Head of caudate nucleus (tissue), 42 donors: ENCODE measurements at regions not wholly inside any gene's neighbourhood (a gene's known extent, or its start where the extent isn't known, plus 50 kb on each side); places are given as distances from the start of the nearest gene placed in this dataset.
"Not testable (repeated sequence)": the region's sequence is repeated elsewhere in the genome, so short reads cannot be mapped to it uniquely, and the experiment has no call there.

Experiments used
- DNase-seq, 42 donors: peaks; one replicate each; pipeline versions ENCODE4 v3.0.0 to v3.0.0-alpha.2; 2020 to 2021; ENCODE audit warnings: mixed read lengths in 7 of 42
- intact Hi-C: fragments of 100-400 bp; cut with DNase I; formaldehyde crosslinking; loops from one replicate; pipeline ENCODE4 v1.15.0; 2022

DNA sequence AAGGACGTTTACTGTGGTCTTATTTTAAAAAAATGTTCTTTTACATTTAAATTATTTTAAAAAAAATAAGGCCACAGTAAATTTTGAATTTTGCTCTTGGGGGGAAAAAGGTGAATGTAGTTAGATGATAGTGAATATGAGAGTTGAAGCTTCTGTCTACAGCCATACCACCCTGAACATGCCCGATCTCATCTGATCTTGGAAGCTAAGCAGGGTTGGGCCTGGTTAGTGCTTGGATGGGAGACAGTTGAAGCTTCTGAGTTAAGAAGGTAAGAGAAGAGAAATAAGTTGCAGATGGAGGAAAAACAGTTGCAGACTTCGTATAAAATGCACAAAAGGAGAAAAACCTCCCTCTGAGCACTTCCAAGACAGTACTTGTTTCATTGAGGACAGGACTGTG lies 115.6 kb upstream of the NR3C2 start:
- intact Hi-C loops, result no loop called here
- no peak for DNase-seq

DNA sequence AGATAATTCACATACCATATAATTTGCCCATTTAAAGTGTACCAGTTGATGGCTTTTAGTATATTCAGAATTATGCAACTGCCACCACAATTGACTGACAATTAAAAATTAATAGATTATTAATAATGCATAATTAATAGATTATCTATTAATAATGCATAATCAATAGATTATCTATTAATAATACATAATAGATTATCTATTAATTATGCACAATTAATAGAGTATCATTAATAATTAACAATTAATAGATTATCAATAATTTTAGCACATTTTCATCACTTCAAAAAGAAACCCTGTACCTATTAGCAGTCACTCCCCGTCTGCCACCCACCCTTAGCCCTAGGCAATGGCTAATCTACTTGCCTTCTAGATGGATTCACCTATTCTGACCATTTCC lies 108.6 kb upstream of the NR3C2 start:
- DNase-seq, result no peak

GRCh38 chr4:148542922-148543623 lies 100.9 kb upstream of the NR3C2 start:
- DNase-seq, result no peak
- intact Hi-C loops, result no loop called here

More for the DNA sequence above, 108.6 kb upstream of the NR3C2 start:
- intact Hi-C loops, result no loop called here

DNA sequence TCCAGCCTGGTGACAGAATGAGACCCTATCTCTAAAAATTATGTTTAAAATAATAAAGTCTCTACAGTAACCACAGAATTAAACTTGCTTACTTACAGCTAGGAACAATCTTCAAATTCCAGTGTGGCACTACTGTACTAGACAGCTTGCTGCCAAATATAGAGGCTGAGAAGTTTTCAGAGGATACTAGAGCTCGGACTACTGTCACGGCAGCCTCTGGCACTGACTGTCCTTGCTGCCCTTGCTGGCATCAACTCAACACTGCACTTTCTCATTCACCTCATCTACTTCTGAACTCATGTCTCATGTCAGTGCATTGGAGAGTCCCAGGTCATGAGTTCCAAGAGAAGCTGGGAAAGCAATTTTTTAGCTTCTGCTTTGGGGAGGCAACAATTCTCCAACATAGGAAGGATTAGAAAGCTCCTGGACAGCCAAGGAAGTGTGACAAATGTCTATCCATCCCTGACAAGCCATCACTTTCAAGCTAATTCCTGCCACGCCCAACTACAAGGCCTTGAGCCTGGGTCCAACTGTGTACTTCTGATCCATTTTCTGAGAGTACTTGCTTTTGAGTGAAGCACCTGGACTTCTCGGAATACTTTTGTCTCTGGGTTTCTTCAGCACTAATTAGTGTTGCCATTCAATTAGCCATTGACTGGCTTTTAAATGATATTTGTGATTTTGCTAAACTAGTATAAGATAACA lies 98.6 kb upstream of the NR3C2 start:
- intact Hi-C loops, result no loop called here
- DNase-seq, result no peak

DNA sequence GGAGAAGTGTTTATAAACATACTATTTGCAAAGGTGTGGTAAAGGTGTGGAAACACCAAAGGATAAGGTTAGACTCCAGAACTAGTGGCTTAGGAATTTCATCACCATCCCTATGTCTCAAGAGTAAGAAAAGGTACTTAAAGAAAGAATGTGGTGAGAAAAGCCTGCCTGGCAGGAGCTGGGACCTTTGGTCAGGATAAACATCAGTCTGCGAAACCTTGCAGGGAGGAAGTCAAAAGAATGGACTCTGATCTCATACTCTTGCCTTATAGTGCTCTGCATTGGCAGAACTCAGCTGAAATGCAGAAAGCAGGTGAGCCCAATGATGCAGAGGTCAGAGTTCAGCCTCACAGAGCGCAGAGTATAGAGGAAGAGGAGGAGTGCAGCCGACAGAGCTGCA lies 97.2 kb upstream of the NR3C2 start:
- intact Hi-C loops, result no loop called here
- DNase-seq, result no peak

DNA sequence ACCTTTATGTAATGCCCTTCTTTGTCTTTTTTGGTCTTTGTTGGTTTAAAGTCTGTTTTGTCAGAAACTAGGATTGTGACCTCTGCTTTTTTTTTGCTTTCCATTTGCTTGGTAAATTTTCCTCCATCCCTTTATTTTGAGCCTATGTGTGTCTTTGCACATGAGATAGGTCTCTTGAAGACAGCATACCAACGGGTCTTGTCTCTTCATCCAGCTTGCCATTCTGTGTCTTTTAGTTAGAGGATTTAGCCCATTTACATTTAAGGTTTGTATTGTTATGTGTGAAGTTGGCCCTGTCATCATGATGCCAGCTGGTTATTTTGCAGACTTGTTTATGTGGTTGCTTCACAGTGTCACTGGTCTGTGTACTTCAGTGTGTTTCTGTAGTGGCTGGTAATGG lies 91.6 kb upstream of the NR3C2 start:
- intact Hi-C loops, DNase-seq: not testable (repeated sequence)

DNA sequence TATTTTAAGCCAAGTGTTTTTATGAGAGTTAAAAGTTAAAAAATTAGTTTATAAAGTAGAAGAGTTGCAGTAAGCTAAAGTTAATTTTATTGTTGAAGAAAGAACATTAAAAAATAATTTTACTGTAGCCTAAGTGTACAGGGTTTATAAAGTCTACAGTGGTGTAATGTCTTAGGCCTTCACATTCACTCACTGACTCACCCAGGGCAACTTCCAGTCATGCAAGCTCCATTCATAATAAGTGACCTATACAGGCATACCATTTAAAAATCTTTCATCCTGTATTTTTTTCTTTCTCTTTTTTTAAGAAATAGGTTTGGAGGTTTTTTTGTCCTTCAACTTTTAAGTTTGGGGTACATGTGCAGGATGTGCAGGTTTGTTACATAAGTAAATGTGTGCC lies 87.9 kb upstream of the NR3C2 start:
- intact Hi-C loops, result no loop called here
- DNase-seq, result no peak

- intact Hi-C loops, result no loop called here
Observed at GRCh38 chr4:148527571-148527970, 85.4 kb upstream of the NR3C2 start.

DNA sequence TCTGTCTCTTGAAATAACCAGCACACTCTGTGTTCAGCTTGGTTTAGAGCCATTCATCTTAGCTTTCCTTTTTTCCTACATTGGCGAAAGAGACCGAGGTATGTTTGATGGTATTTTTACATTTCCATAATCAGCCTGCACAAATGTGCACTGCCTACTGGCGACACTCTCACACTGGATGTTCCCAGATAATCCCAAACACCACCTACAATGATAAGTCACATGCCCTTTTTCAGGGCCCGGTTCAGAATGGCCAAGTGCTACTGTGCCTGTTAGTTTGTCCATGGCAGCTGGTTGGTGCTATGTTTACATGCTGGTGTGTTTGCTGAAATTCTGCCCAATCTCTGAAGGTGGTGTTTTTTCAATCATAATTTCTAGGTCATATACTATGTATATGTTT lies 80.8 kb upstream of the NR3C2 start:
- intact Hi-C loops, result no loop called here
- DNase-seq, result no peak

More at GRCh38 chr4:148527571-148527970, 85.4 kb upstream of the NR3C2 start:
- DNase-seq, result no peak

GRCh38 chr4:148515248-148515647 lies 73.0 kb upstream of the NR3C2 start:
- DNase-seq, result no peak
- intact Hi-C loops, result no loop called here

GRCh38 chr4:148514581-148514980 lies 72.4 kb upstream of the NR3C2 start:
- intact Hi-C loops, result no loop called here
- DNase-seq, result no peak

DNA sequence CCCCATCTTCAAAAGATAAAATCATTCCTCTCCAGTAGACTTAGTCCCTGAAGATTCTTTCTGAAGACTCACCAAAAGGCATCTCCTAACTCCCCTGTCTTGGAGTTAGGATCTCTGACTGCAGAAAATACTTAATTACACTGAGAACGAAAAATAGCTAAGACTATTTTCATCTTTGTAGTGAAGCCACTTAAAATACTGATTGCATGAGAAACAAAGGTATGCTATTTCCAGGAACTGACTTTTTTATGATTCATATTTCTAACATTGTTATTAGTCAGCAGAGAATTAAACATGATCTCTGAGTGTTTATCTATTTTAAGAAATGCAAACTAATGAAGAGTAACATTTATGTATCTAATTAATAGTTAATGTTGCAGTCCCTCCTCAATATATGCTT lies 71.8 kb upstream of the NR3C2 start:
- no peak for DNase-seq
- intact Hi-C loops, result no loop called here

DNA sequence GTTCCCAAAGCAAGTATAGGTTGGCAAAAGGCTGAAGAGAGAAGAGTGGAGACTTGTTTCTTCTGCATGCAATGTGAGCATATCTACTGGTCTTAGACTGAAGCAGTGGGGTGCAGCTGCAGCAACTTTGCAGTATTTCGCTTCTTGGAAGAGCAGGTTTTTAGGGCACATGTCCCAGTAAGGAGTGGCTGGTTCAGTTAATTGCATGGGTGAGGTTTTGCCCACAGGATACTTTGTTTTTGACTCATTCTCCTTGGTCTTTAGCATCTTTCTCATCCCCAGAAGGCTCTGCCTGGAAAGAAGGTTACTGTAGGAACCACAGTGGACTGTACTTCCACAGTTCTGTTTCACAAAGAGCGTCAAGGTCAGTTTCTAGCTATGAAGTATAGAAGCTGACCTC lies 68.0 kb upstream of the NR3C2 start:
- intact Hi-C loops, result no loop called here
- no peak for DNase-seq

DNA sequence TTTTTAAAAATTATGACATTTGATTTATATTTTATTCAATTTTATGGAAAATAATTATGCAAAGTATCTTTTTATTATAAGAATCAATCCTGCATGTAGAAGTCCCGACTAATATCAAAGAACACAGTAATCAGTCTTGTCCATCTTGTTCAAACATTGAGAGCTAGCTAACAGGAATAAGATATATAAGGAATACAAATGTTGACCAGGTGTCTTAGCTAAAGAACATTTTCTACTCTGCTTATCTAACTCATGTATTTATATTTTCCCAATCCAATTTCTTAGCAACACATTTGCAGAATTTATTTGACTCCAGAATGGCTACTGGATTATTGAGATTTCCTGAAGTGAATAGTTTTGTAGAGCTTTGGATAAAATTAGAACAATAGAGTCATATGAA lies 61.5 kb upstream of the NR3C2 start:
- no peak for DNase-seq

GRCh38 chr4:148497258-148497657 lies 55.0 kb upstream of the NR3C2 start:
- DNase-seq, result no peak
- intact Hi-C loops, result no loop called here

More for the DNA sequence above, 61.5 kb upstream of the NR3C2 start:
- intact Hi-C loops, result no loop called here

DNA sequence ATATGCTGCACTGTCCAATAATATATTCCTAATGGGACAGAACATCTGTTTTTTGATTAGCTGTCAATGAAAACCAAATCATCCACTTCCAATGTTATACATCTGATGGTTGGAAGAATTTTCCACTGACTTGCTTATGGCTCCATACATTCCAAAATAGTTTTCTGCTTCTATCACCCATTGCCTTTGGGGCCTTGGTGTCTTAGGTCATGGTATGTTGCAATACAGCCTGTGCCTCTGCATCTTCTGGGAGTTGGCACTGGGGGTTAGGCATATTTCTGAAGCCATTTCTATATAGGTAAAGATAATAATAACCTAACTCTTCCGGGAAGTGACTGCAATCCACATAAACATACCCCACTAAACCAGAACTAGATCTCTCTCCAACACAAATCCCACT lies 53.2 kb upstream of the NR3C2 start:
- no peak for DNase-seq
- intact Hi-C loops, result no loop called here
